Transverse colon (tissue), 4 donors: ENCODE measurements at regions not wholly inside any gene's neighbourhood (a gene's known extent, or its start where the extent isn't known, plus 50 kb on each side); places are given as distances from the start of the nearest gene placed in this dataset.

Experiments
- POLR2A ChIP-seq: fragments of 450-650 bp; IDR thresholded peaks from one replicate; pipeline ENCODE4 v1.6.1; 2016; ENCODE audit warnings: antibody characterized with exemption, mild to moderate bottlenecking, moderate library complexity
- POLR2AphosphoS5 ChIP-seq, 3 donors: sonication (generic); formaldehyde crosslinking; IDR thresholded peaks; one replicate each; pipeline ENCODE4 v1.6.1; 2016; ENCODE audit warnings: antibody characterized with exemption in 3 of 3
- TF ChIP-seq, protein P1 (sequence below), 5 experiments: fragments of 200-600 bp in 3 of 5; fragments of 450-650 bp in 2 of 5; sonication (generic) in 3 of 5; IDR thresholded peaks; 1 replicate in 2 of 5; 2 replicates in 3 of 5; pipeline ENCODE4 v1.5.1; 2016 to 2017; ENCODE audit warnings: antibody characterized with exemption in 5 of 5, inconsistent platforms in 3 of 5, mild to moderate bottlenecking in 2 of 5, moderate library complexity in 1 of 5

DNA sequence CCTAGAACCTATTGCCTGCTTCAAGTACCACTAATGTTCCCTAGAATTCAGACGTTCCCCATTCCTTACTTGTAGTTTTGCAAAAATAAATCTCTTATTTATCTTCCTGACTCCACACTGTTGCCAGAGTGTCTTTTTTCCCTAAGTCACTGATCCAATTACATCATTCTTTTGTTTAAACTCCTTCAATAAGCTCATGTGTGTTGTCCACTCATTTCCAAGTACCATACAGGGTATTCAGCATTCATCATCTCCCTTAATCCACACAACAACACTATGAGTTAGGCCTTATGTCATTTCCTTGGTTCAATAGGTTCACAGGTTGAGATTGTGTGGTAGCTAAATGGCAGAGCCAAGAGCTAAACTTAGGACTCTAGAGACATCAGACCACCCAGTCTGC, 119.9 kb upstream of the RHOBTB1 start:
- TF ChIP-seq POLR2AphosphoS5 (IDR thresholded peaks at IDR 0.05) (no peak), POLR2A (no peak)
- TF ChIP-seq, protein P1, sequence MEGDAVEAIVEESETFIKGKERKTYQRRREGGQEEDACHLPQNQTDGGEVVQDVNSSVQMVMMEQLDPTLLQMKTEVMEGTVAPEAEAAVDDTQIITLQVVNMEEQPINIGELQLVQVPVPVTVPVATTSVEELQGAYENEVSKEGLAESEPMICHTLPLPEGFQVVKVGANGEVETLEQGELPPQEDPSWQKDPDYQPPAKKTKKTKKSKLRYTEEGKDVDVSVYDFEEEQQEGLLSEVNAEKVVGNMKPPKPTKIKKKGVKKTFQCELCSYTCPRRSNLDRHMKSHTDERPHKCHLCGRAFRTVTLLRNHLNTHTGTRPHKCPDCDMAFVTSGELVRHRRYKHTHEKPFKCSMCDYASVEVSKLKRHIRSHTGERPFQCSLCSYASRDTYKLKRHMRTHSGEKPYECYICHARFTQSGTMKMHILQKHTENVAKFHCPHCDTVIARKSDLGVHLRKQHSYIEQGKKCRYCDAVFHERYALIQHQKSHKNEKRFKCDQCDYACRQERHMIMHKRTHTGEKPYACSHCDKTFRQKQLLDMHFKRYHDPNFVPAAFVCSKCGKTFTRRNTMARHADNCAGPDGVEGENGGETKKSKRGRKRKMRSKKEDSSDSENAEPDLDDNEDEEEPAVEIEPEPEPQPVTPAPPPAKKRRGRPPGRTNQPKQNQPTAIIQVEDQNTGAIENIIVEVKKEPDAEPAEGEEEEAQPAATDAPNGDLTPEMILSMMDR (IDR thresholded peaks at IDR 0.05), result no peak
